Stomach (tissue), 8 donors: ENCODE measurements at regions not wholly inside any gene's neighbourhood (a gene's known extent, or its start where the extent isn't known, plus 50 kb on each side); places are given as distances from the start of the nearest gene placed in this dataset.

Experiments used
- DNase-seq, 2 donors: peaks; one replicate each; pipeline versions ENCODE4 v3.0.0 to v3.0.0-alpha.2; 2013 to 2019
- H3K27ac ChIP-seq, 5 donors: fragments of 200-600 bp in 4 of 5; sonication (generic) in 4 of 5; one replicate each; pipeline ENCODE4 v1.5.1; 2013 to 2019; ENCODE audit warnings: mild to moderate bottlenecking in 1 of 5, moderate library complexity in 1 of 5
- H3K27me3 ChIP-seq, 3 donors: fragments of 200-600 bp; sonication (generic); one replicate each; pipeline ENCODE4 v1.5.1; 2017 to 2019; ENCODE audit warnings: mixed run types in 1 of 3
- H3K36me3 ChIP-seq, 4 donors: fragments of 200-600 bp; sonication (generic); 1 replicate in 3 of 4; 2 replicates in 1 of 4; pipeline ENCODE4 v1.5.1; 2016 to 2019
- H3K4me1 ChIP-seq, 4 donors: fragments of 200-600 bp; sonication (generic); one replicate each; pipeline ENCODE4 v1.5.1; 2016 to 2019
- H3K4me3 ChIP-seq, 4 donors: fragments of 200-600 bp; sonication (generic) in 3 of 4; one replicate each; pipeline ENCODE4 v1.5.1; 2016 to 2019; ENCODE audit warnings: mild to moderate bottlenecking in 1 of 4
- H3K9me3 ChIP-seq, 4 donors: fragments of 200-600 bp; sonication (generic); one replicate each; pipeline ENCODE4 v1.5.1; 2016 to 2019
- EP300 ChIP-seq: sonication (generic); formaldehyde crosslinking; IDR thresholded peaks from one replicate; pipeline ENCODE4 v1.6.1; 2017; ENCODE audit warnings: antibody characterized with exemption
- POLR2A ChIP-seq, 4 donors: fragments of 450-650 bp; IDR thresholded peaks; one replicate each; pipeline ENCODE4 v1.6.1; 2016; ENCODE audit warnings: antibody characterized with exemption in 4 of 4, control low read depth in 2 of 4, mild to moderate bottlenecking in 1 of 4, moderate library complexity in 1 of 4
- POLR2AphosphoS5 ChIP-seq, 3 donors: sonication (generic); formaldehyde crosslinking; IDR thresholded peaks; one replicate each; pipeline ENCODE4 v1.6.1; 2016; ENCODE audit warnings: antibody characterized with exemption in 3 of 3
- WGBS, 5 donors: extraction: QIAGEN DNeasy Blood & Tissue Kit in 3 of 5; methylation state at CpG; one replicate each; pipeline versions ENCODE4 v1.1.5 to v1.1.7; 2013 to 2018; 5-methylcytosine and 5-hydroxymethylcytosine counted together
- intact Hi-C: fragments of 100-400 bp; cut with DNase I; formaldehyde crosslinking; loops from one replicate; pipeline ENCODE4 v1.15.1; 2023; ENCODE audit warnings: low total_unique reads
- TF ChIP-seq, protein P1 (sequence below), 7 experiments: fragments of 450-650 bp in 4 of 7; fragments of 200-600 bp in 3 of 7; sonication (generic) in 3 of 7; IDR thresholded peaks; one replicate each; pipeline ENCODE4 v1.5.1; 2016 to 2019; ENCODE audit warnings: antibody characterized with exemption in 7 of 7, control low read depth in 2 of 7, mild to moderate bottlenecking in 1 of 7
- donor health status: healthy with polysubstance abuse.
- donor health status: Bipolar disorder and iron deficiency.
- donor health status: healthy.

DNA sequence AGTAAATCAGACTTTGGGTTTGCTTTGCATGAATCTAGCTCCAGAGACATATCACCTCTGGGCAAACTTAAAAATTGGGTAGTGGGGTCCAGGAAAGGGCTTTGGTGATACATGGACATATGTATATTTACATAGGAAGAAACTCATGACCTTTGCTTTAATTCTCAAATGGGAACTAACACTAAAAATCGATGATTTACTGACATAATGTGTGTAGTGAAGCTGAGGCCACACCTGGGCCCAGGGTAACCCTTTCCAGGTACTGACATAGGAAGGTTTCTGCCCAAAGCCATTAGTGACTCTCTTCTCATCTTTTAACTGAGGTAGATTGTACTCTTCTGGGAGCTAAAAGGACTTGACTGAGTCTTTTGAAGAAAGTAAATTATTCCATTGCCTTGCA, 411.2 kb upstream of the TBL1XR1 start:
- no peaks in the 10 kb centered on the region for H3K27me3 ChIP-seq
- H3K4me1 ChIP-seq, result peaks cover 12 to 41% (median 26%) of the 10 kb centered on the region in 4 donors
- intact Hi-C loops, result no loop called here
- H3K9me3 ChIP-seq, result no peaks in the 10 kb centered on the region
- H3K4me3 ChIP-seq, result no peak overlapping the region
- no peaks in the 10 kb centered on the region for H3K36me3 ChIP-seq
- WGBS, 5 donors, result 19 to 48% (median 36%) methylated on average over 1 of the region's 1 CpG
- H3K27ac ChIP-seq, result no peak overlapping the region
- DNase-seq, result no peak
- no peak for TF ChIP-seq POLR2AphosphoS5 (IDR thresholded peaks at IDR 0.05)
- no peak for TF ChIP-seq POLR2A (IDR thresholded peaks at IDR 0.05)

DNA sequence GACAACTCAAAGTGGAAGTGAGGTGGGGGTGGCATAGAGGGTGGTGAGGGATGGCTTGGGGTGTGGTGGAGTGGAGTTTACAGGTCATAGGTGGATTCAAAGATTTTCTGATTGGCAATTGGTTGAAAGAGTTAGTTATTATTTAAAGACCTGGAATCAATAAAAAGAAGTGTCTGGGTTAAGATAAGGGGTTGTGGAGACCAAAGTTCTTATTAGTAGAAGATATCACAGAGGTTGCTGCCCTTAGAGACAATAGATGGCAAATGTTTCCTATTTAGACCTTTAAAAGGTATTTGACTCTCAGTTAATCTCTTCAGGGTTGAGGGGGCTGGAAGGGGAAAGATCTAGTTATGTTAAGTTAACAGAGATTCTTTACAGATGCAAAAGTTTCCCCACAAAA, 412.3 kb upstream of the TBL1XR1 start:
- Histone ChIP-seq H3K27me3 (no peaks in the 10 kb centered on the region), H3K36me3 (no peaks in the 10 kb centered on the region), H3K4me1 (peaks cover 9 to 33% (median 21%) of the 10 kb centered on the region in 4 donors), H3K27ac (no peak overlapping the region), H3K4me3 (no peak overlapping the region), H3K9me3 (no peaks in the 10 kb centered on the region)
- DNase-seq, result no peak
- intact Hi-C loops, result no loop called here
- TF ChIP-seq, protein P1, sequence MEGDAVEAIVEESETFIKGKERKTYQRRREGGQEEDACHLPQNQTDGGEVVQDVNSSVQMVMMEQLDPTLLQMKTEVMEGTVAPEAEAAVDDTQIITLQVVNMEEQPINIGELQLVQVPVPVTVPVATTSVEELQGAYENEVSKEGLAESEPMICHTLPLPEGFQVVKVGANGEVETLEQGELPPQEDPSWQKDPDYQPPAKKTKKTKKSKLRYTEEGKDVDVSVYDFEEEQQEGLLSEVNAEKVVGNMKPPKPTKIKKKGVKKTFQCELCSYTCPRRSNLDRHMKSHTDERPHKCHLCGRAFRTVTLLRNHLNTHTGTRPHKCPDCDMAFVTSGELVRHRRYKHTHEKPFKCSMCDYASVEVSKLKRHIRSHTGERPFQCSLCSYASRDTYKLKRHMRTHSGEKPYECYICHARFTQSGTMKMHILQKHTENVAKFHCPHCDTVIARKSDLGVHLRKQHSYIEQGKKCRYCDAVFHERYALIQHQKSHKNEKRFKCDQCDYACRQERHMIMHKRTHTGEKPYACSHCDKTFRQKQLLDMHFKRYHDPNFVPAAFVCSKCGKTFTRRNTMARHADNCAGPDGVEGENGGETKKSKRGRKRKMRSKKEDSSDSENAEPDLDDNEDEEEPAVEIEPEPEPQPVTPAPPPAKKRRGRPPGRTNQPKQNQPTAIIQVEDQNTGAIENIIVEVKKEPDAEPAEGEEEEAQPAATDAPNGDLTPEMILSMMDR (IDR thresholded peaks at IDR 0.05), result no peak
- TF ChIP-seq POLR2A (IDR thresholded peaks at IDR 0.05), result no peak
- no peak for TF ChIP-seq EP300
- no peak for TF ChIP-seq POLR2AphosphoS5 (IDR thresholded peaks at IDR 0.05)

DNA sequence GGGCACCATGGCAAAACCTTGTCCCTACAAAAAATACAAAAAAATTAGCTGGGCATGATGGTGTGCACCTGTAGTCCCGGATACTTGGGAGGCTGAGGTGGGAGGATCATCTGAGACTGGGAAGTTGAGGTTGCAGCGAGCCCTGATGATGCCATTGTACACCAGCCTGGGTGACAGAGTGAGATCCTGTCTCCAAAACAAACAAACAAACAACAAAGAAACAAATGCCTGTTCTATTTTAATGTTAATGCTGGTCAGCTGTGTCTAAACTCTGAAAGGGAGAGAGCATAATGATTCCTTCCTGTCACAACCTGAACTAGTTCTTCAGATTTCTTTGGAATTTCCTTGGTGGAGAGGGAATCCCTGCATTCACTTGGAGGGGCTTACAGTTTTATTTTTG, 413.0 kb upstream of the TBL1XR1 start:
- Histone ChIP-seq H3K4me1 (peaks cover 15 to 40% (median 26%) of the 10 kb centered on the region in 4 donors), H3K9me3 (no peaks in the 10 kb centered on the region), H3K27me3 (no peaks in the 10 kb centered on the region), H3K27ac (no peak overlapping the region), H3K36me3 (no peaks in the 10 kb centered on the region), H3K4me3 (no peak overlapping the region)
- DNase-seq, result no peak
- TF ChIP-seq EP300 (no peak), POLR2A (IDR thresholded peaks at IDR 0.05) (no peak), POLR2AphosphoS5 (IDR thresholded peaks at IDR 0.05) (no peak)
- TF ChIP-seq, protein P1 (IDR thresholded peaks at IDR 0.05), result no peak
- 62 to 91% (median 70%) methylated on average over 2 of the region's 2 CpGs for WGBS, 5 donors
- intact Hi-C loops, result no loop called here

DNA sequence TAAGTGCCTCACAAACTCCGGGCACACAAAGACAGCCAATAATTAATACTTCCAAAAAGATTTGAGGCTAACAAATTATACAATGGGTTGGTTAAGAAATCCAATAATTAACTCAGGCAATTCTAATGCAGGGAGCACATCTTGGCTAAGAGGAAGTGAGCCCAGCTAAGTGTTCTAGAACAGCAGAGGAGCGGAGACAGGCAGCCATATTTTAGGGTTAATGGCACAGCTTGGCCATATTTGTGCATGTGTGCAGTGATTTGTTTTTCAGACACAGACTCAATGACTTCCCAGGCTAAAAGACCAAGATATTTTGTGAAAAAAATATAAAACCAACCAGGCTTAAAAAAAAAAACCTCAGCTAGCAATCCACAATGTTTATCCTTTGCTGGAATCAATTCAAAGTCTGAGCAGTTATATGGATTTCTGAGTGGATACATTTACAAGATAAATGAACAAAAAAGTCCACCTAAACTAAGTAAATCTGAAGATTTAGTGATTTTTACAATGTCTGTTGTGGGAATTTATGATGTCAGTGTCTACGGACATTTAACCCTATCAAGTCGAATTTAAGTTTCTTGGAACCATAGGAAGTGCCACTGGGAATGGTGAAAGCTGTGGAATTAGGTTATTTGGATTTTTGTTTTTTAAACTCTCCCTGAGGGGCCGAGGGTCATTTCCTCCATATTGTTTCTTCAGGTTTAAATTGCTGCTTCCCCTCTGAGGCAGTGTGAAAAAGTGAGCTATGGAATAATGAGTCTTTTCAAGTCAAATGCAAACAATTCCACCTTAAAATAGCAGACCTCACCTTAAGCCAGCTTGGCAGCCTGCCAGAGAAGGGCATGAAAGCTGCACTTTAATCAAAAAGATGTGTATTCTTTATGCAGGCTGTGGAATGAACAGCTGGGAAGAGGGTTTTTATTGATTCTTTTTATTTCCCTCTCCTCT, 413.7 kb upstream of the TBL1XR1 start:
- Histone ChIP-seq H3K36me3 (no peaks in the 10 kb centered on the region), H3K4me3 (no peak overlapping the region), H3K27me3 (no peaks in the 10 kb centered on the region), H3K27ac (no peak overlapping the region), H3K4me1 (peaks cover 16 to 46% (median 31%) of the 10 kb centered on the region in 4 donors), H3K9me3 (no peaks in the 10 kb centered on the region)
- DNase-seq, result peak; percentile 77 to 87
- intact Hi-C loops, result no loop called here
- TF ChIP-seq POLR2A (IDR thresholded peaks at IDR 0.05), result no peak
- no peak for TF ChIP-seq POLR2AphosphoS5 (IDR thresholded peaks at IDR 0.05)
- TF ChIP-seq EP300, result no peak
- TF ChIP-seq, protein P1 (IDR thresholded peaks at IDR 0.05), result no peak
- WGBS, 5 donors, result 44 to 58% (median 50%) methylated on average over 5 of the region's 5 CpGs
